Dermis microvascular lymphatic vessel endothelial cell (primary cell): ENCODE measurements at regions not wholly inside any gene's neighbourhood (a gene's known extent, or its start where the extent isn't known, plus 50 kb on each side); places are given as distances from the start of the nearest gene placed in this dataset.

Experiments
- DNase-seq, 2 donors: peaks; one replicate each; pipeline versions ENCODE4 v3.0.0 to v3.0.0-alpha.2; 2010; ENCODE audit warnings: low read depth in 2 of 2

- DNase-seq = no peak
Measured at GRCh38 chrX:110408949-110409588, 50.4 kb downstream of the RTL9 start.

- peak in 1 of 2 donors; percentile 9 for DNase-seq
Measured at GRCh38 chrX:110409925-110410324, 51.3 kb downstream of the RTL9 start.

- DNase-seq = no peak
Measured at GRCh38 chrX:110410603-110411002, 52.0 kb downstream of the RTL9 start.

- peak; percentile 31 to 60 for DNase-seq
Measured at GRCh38 chrX:110412971-110413726, 54.5 kb downstream of the RTL9 start.

GRCh38 chrX:110413727-110414124, 55.1 kb downstream of the RTL9 start:
- DNase-seq = no peak

GRCh38 chrX:110414273-110414672, 55.6 kb downstream of the RTL9 start:
- DNase-seq = no peak

- DNase-seq = no peak
Measured at GRCh38 chrX:110414679-110415439, 56.2 kb downstream of the RTL9 start.

- DNase-seq = no peak
Measured at GRCh38 chrX:110415440-110416170, 57.0 kb downstream of the RTL9 start.

- no peak for DNase-seq
Measured at GRCh38 chrX:110417128-110417527, 58.5 kb downstream of the RTL9 start.

GRCh38 chrX:110418316-110419235, 59.9 kb downstream of the RTL9 start:
- peak in 1 of 2 donors; percentile 12 for DNase-seq

- DNase-seq = no peak
Measured at GRCh38 chrX:110419512-110419911, 60.9 kb downstream of the RTL9 start.

GRCh38 chrX:110420771-110421499, 62.3 kb downstream of the RTL9 start:
- no peak for DNase-seq

GRCh38 chrX:110421500-110422455, 63.1 kb downstream of the RTL9 start:
- no peak for DNase-seq

GRCh38 chrX:110425222-110426154, 66.8 kb downstream of the RTL9 start:
- DNase-seq = no peak

- DNase-seq = no peak
Measured at GRCh38 chrX:110426155-110426504, 67.5 kb downstream of the RTL9 start.

- DNase-seq = no peak
Measured at GRCh38 chrX:110427076-110427475, 68.4 kb downstream of the RTL9 start.

- no peak for DNase-seq
Measured at GRCh38 chrX:110428144-110428543, 69.5 kb downstream of the RTL9 start.
